HepG2 (cell line): ENCODE measurements at regions not wholly inside any gene's neighbourhood (a gene's known extent, or its start where the extent isn't known, plus 50 kb on each side); places are given as distances from the start of the nearest gene placed in this dataset.

ENCODE experiments used
- CTCF ChIP-seq: sonication (generic); formaldehyde crosslinking; IDR thresholded peaks from 2 replicates; pipeline ENCODE4 v1.5.0; 2020; ENCODE audit warnings: mild to moderate bottlenecking, missing genetic modification reagents, moderate library complexity
- EZH2 ChIP-seq: conservative IDR thresholded peaks from 2 replicates; pipeline ENCODE4 v1.6.1; 2012; ENCODE audit warnings: mild to moderate bottlenecking, low read depth, low read length, moderate library complexity
- IRF1 ChIP-seq: sonication (generic); formaldehyde crosslinking; IDR thresholded peaks from 2 replicates; pipeline ENCODE4 v1.4.0; 2020; ENCODE audit warnings: low read depth, mild to moderate bottlenecking, missing genetic modification reagents
- LCORL ChIP-seq, 2 experiments: fragments of 450-650 bp in 1 of 2; sonication (generic) in 1 of 2; formaldehyde crosslinking in 1 of 2; IDR thresholded peaks; 2 replicates each; pipeline versions ENCODE4 v1.5.0 to v1.6.1; 2017 to 2020; ENCODE audit warnings: antibody characterized with exemption in 1 of 2, missing genetic modification reagents in 1 of 2
- SMARCE1 ChIP-seq: fragments of 450-650 bp; IDR thresholded peaks from 2 replicates; pipeline ENCODE4 v1.6.1; 2017; ENCODE audit warnings: borderline replicate concordance
- ZNF614 ChIP-seq: IDR thresholded peaks from 2 replicates; pipeline ENCODE4 v1.6.1; 2018; ENCODE audit warnings: missing biosample characterization, missing genetic modification reagents, inconsistent platforms, borderline replicate concordance
- ZNF772 ChIP-seq: sonication (generic); formaldehyde crosslinking; IDR thresholded peaks from 2 replicates; pipeline ENCODE4 v1.5.0; 2020; ENCODE audit warnings: mild to moderate bottlenecking, missing genetic modification reagents

GRCh38 chr1:78223417-78224215 is 177.8 kb downstream of the GIPC2 start:
- TF ChIP-seq EZH2 (no peak), SMARCE1 (no peak), ZNF614 (CRISPR knock-in tag) (no peak), LCORL (IDR thresholded peaks at IDR 0.05) (no peak), LCORL (CRISPR knock-in tag; IDR thresholded peaks at IDR 0.05) (no peak), ZNF772 (CRISPR knock-in tag) (no peak), CTCF (CRISPR knock-in tag) (no peak), IRF1 (no peak)
